GM18861 (cell line): ENCODE measurements at regions not wholly inside any gene's neighbourhood (a gene's known extent, or its start where the extent isn't known, plus 50 kb on each side); places are given as distances from the start of the nearest gene placed in this dataset.
"Not testable (repeated sequence)": the region's sequence is repeated elsewhere in the genome, so short reads cannot be mapped to it uniquely, and the experiment has no call there.

Source experiments
- ATAC-seq: cut with Tn5 transposase; IDR thresholded peaks from one replicate; pipeline ENCODE4 v1.9.1; 2021; ENCODE audit not compliant: unreplicated experiment

GRCh38 chr13:90256746-90257145 lies 1090.7 kb upstream of the MIR17HG start:
- no peak for ATAC-seq

- no peak for ATAC-seq
Measured at GRCh38 chr13:90258129-90258528, 1089.4 kb upstream of the MIR17HG start.

- no peak for ATAC-seq
Measured at GRCh38 chr13:90261343-90261742, 1086.1 kb upstream of the MIR17HG start.

- no peak for ATAC-seq
Measured at GRCh38 chr13:90270226-90270625, 1077.3 kb upstream of the MIR17HG start.

GRCh38 chr13:90272356-90272755 lies 1075.1 kb upstream of the MIR17HG start:
- no peak for ATAC-seq

GRCh38 chr13:90276216-90276615 lies 1071.3 kb upstream of the MIR17HG start:
- ATAC-seq, result no peak

GRCh38 chr13:90278231-90278630 lies 1069.3 kb upstream of the MIR17HG start:
- not testable (repeated sequence) for ATAC-seq

- ATAC-seq, result no peak
Measured at GRCh38 chr13:90281709-90282108, 1065.8 kb upstream of the MIR17HG start.

- ATAC-seq, result no peak
Measured at GRCh38 chr13:90287521-90287920, 1060.0 kb upstream of the MIR17HG start.

- no peak for ATAC-seq
Measured at GRCh38 chr13:90293793-90294361, 1053.6 kb upstream of the MIR17HG start.

- ATAC-seq, result no peak
Measured at GRCh38 chr13:90299238-90299637, 1048.2 kb upstream of the MIR17HG start.

- no peak for ATAC-seq
Measured at GRCh38 chr13:90300015-90300414, 1047.5 kb upstream of the MIR17HG start.

GRCh38 chr13:90302107-90302506 lies 1045.4 kb upstream of the MIR17HG start:
- no peak for ATAC-seq

GRCh38 chr13:90305796-90306195 lies 1041.7 kb upstream of the MIR17HG start:
- no peak for ATAC-seq

GRCh38 chr13:90307136-90307535 lies 1040.4 kb upstream of the MIR17HG start:
- ATAC-seq, result no peak

GRCh38 chr13:90308249-90308648 lies 1039.2 kb upstream of the MIR17HG start:
- no peak for ATAC-seq

GRCh38 chr13:90311929-90312328 lies 1035.6 kb upstream of the MIR17HG start:
- no peak for ATAC-seq

- no peak for ATAC-seq
Measured at GRCh38 chr13:90315061-90315460, 1032.4 kb upstream of the MIR17HG start.

GRCh38 chr13:90320664-90321063 lies 1026.8 kb upstream of the MIR17HG start:
- no peak for ATAC-seq

GRCh38 chr13:90321281-90321931 lies 1026.1 kb upstream of the MIR17HG start:
- ATAC-seq, result no peak

- no peak for ATAC-seq
Measured at GRCh38 chr13:90329641-90330040, 1017.8 kb upstream of the MIR17HG start.

GRCh38 chr13:90331974-90332373 lies 1015.5 kb upstream of the MIR17HG start:
- ATAC-seq, result no peak

- no peak for ATAC-seq
Measured at GRCh38 chr13:90336507-90336906, 1011.0 kb upstream of the MIR17HG start.
